Epidermal melanocyte (primary cell): ENCODE measurements at regions not wholly inside any gene's neighbourhood (a gene's known extent, or its start where the extent isn't known, plus 50 kb on each side); places are given as distances from the start of the nearest gene placed in this dataset.

Source experiments
- DNase-seq: peaks from one replicate; pipeline ENCODE4 v3.0.0; 2011; ENCODE audit warnings: low spot score; ENCODE audit not compliant: insufficient read length

DNA sequence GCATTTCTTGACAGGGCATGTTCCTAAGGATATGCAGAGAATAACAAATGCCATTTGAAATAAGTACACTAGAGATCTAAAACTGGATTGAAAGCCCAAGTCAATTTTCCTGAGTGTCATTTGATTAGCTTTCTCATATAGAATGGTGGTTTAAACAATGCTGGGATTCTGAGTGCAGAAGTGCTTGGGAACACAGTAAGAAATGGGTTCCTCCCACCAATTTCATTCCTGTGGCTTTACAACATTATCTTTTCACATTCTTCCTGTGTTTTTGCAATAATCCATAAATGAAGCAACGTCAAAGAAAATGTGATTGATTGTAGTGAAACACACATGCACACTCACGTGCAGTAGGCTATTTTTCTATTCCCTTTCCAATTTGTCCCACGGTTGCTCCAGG lies 1858.4 kb upstream of the PIK3C3 start:
- DNase-seq: no peak

DNA sequence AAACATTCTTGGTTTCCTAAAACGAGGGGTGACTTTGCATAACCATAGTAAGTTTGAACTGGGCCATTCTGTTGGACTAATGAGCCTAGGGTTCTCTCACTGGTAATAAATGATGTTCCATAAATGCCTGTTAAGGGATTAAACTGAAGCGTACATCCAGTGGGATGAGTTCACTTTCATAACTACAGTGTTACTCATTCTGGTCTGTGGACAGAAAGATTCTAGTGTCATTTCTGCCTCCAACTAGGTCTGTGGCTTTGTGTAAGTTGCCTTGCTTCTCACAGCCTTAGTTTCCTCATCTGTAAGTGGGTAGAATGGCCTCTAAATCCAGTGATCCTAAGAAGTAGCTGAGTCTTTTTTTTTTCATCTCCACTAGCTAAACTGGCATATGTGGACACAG lies 1860.6 kb upstream of the PIK3C3 start:
- DNase-seq: no peak

DNA sequence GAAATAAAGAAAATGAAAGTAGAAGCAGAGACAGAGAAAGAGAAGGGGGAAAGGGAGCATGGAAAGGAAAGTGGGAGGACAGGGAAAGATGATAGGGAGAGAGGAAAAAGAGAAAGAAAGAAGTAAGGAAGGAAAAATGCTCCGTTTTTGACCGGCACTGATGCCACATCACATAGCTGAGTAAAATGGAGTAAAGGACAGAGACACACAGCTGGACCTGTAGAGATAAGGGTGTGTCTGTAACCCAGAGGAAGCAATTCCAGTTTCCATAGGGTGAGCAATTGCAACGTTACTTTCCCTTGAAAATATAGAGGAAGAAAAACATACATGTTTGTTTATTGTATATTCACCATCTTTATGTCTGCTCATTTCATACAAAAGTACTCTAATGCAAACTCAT lies 1866.9 kb upstream of the PIK3C3 start:
- no peak for DNase-seq

DNA sequence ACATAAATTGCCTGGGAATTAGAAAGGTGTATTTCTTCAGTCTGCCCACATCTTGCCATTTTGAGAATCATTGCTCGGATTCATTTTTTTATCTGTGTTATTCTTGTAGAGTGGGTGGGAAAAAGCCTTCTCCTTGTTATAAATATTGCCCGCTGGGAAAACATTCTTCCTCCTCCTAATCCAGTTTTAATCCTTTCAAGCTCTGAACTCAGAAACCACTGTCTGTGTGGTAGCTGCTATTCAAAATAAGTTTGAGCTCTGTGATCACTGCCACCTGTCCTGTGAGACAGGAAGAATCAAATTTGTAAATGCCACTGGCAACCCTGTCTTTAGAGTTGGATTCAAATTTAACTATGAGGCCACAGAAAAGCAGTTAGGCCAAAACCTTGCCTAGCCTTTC lies 1875.2 kb upstream of the PIK3C3 start:
- no peak for DNase-seq

DNA sequence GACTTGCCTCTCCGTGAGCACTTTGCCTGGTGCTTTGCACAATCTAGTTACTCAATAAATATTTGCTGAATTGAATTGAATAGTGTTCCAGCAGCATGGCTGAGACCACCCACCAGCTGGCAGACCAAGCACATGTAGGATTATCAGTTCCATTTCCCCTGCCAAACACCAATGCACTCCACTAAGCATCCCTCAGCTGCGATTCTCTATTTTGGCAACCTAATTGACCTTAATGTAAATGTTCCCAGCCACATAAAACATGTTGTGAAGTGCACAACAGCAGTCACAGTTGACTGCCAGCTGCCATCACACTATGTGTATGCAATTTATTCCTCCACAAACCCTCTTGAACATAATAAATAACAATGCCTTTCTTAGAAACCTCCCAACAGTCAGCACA lies 1879.4 kb upstream of the PIK3C3 start:
- DNase-seq: no peak

DNA sequence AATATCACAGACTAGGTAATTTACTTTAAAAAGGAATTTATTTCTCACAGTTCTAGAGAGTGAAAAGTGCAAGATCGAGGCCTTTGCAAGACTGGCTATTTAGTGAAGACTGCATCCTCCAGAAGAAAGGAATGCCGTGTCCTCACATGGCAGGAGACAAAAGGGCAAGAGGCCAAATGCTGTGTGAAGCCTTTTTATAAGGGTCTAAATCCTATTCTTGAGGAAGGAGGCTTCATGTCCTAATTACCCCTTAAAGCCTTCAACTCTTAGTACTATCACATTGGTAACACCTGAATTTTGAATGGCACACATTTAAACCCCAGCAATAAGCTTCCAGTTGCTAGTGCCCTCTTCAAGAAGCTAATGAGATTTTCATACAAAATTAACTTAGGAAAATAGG lies 1882.3 kb upstream of the PIK3C3 start:
- no peak for DNase-seq

DNA sequence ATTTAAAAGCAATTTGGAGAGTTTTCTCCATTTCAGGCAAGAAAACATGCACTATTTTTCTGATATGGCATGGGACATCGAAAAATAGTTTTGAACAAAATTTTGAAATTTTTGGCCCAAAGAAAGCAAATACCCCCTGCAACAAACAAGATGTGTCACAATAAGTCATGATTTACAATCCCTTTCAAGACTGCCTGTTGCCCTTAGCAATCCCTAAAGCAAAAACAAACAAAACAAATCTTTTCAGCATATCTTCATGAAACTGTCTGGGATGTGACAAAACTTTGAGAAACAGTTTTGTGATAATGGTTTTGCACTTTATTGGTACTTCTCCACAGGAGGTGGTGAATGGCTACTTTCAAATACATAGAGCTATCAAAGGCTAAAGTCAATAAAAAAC lies 1888.7 kb upstream of the PIK3C3 start:
- DNase-seq: no peak

DNA sequence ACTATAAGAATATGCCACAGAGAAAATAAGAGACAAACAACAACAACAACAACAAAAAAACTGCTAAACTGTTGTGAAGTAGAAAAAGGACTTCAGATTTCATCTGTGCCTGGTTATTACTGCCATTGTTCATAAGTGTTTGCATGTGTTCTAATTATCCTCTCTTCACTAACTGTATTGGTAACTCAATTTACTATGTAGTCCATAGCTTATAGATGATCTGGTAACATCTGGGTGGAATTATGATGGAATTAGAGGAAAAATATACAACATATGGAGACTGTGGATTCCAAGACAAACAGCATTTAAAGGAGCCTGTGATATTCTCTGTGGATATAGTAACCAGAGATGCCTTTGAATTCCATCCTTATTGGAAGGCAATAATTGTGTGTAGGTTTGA lies 1891.5 kb upstream of the PIK3C3 start:
- no peak for DNase-seq

DNA sequence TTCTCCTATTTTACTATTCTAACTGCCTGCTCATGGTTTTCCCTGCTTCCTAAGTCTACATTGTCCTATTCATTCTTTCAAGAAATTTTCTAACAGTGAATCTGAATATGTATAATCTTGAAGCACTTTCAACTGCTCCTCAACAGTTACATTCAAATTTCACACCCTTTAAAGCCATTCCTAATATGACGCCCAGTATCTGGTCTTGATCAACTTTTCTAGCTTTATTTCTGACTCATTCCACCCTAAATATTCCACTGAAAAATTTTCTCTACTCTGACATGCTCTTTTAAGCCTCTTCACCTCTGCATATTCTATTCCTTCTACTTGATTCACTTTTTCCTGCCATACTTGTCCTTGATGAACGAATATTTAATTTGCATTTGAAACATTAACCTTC lies 1893.9 kb upstream of the PIK3C3 start:
- no peak for DNase-seq

DNA sequence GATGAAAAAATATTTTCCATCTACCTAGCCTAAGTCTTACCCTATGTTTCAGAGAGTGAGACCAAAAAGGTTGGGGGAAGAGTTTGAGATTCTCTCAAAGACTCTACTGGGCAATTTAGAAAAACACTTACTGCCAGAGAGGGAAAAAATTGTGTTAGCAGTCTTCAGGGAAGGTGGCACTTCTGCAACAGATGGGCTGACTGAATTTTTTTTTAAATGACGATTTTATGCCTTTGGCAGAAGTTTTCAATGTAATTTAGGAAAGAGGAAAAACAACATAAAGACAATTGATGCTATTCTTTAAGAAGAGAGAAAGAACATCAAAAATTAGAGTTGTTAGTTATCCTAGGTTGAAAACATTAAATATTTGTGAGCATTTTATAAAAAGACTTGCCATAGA lies 1894.5 kb upstream of the PIK3C3 start:
- DNase-seq: no peak

DNA sequence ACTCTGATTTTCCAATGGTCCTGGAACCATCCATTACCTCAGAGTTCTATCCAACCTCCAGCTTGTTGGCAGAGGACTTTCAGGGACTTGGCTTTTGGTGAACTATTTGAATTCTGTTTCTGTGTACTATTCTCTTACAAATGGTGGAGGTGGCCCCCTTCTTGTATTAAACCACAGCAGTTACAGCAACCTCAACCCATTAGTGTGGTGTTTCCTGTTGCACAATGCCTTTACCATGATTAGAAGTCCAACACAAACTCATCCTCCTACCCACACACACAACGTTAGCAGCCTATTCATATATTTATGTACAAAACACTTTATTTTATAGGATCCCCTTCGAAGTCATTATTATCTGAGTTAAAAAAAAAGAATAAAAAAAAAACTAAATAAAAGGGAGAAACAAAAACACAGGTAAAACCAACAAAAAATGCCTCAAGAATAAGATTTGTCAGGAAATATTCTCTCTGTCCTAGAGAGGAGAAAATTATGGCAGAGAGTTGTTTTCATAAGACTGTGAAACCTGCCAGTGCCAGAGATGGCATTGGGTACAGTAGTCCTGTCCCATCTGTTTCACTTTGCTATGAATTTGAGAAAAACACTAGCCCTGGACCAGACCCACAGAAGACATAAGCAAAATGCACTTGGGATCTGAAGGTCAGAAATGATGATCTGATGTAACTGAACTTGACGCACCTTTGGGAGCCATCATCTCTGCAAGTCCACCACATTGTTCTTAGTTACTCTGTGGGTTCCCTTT lies 1896.0 kb upstream of the PIK3C3 start:
- DNase-seq: no peak

DNA sequence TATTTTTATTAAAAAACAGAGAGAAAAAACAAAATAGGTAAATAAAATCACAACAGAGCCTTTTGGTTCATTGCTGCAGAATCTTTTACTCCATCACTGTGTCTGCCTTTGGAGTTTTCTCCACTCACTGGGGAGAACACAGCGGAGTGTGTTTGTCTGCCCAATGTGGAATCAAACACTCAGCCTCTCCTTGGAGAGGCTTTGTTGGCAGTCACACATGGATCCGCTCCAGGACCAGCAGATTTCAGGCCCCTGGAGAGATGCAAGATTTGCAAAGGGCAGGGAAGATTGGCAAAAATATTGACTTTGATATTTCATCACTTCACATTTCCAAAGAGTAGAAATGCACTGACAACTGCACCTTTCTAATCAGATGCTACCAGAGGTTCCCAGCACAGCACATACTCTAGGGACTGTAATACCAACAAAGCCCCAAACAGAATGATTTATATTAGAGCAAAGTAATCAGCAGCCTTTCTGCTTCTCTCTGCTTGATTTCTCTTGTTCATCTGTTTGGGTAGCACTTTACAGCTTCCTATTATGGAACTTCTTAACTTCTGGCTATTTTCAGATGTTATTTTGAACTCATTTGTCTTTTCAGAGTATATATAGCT lies 1898.8 kb upstream of the PIK3C3 start:
- DNase-seq: no peak

DNA sequence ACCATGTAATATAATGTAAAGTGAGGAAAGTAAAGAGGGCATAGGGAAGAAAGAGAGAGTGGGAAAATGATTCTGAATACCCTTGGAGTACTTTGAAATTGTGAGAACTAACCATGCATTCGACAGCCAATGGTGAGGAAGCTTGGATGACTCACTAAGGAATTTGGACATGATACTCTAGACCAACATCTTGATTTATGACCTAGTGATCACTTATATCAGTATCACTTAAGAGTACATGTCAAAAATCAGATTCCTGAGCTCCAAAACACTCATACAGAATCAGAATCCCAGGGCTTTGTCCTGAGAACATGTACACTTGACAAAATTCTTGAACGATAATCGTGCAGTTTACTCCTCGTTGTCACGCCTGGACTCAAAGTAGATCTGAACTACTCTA lies 1899.8 kb upstream of the PIK3C3 start:
- DNase-seq: no peak

DNA sequence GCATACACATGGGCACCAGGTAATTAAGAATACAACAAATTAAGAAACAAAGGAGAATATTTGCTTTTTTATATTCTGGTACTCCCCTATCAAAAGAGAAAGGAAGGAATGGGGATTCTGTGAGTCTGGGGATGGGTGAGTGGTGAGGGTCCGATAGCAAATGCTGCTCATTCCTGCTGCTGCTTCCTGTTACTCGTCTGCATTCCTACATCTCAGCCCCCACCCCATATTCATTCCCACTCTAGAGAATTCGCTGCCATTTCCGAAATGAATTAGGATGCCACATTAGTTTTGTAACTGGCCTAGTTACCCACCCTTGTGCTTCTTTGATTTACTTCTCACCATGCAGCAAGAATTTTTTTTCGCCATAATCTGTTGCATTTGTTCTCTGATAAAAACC lies 1905.3 kb upstream of the PIK3C3 start:
- DNase-seq: no peak

DNA sequence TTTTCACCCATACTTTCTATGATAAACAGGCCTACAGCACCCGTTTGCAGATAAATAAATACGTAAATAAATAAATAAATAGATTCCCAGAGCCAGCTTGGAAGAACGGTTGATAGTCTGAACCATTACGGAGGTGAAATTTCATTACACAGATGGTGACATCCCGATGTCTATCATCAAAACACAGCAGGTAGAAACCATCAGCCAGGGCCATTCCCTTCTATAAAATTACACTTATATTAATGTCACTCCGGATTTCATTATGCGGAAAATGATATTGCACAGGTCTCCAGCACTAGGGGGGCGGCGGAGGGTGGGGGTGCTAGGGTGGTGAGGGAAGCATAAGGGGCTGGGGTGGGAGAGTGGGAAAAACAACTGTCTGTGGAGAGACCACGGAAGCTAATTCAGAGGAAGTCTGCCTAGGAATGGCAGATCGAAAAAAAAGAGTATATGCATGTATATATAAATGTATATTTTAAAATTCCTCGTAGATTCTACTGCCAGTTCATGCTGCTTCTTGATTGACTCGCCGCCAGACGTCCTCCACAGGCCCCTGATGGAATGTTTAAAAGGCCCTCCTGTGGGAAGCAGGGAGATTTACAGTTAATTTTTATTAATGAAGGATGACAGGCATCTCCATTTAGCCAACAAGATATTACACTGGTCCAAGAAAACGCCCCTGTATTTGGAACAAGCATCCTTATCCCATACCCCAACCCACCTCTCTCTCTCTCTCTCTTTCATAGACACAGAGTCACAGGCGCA lies 1906.0 kb upstream of the PIK3C3 start:
- DNase-seq: no peak

DNA sequence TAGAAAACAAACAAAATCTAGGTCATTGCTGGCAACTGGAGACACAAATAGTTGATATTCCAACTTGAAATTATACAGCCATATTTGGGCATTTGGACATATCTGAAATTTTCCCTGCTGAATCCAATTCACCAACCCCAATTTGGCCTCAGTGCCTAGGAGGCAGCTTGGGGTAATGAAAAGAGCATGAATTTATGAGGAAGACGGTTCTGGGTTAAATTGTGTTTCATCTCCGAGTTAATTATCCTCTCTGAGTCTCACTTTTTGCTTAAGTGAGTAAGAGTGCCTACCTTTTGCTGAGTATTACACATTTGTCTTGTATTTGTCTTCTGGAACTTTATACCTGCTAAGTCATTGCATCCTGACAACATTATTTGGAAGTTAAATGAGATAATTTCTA lies 1906.8 kb upstream of the PIK3C3 start:
- DNase-seq: no peak

DNA sequence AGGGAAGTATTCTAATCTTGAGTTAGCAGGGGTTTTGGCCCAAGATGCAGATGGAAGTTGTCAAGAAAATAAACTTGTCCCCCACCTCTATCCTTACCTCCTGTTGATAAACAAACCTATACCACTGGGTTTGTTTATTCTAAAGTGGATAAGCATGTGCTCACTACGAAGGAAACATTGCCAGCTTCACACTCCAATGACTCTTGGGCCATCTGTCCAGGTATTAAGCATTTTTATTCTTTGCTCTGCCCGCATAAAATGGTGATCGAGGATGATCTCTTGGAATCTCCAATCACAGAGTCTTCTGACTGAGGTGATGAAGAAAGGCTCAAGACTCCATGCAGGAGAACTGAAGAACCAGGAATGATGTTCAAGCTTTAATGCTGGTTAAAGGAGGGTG lies 1908.4 kb upstream of the PIK3C3 start:
- DNase-seq: no peak

DNA sequence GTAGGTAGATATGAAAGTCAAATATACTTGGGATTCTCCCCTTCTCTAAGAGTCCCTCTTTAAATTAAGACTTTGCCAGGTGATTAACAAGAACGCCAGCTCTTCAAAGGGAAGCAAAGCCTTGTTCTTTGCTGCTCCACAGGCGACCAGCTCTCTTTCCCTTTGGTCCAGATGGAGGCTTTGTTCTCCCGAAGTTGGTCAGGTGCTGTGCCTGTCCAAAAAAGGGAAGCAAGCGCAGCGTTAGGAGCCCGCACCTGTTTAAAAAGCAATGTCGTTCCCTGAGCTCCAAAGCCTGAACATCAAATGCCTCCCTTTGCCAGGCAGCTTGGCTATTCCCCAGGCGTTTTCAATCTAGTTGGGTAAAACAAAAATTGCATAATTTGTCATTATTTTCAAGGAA lies 1913.1 kb upstream of the PIK3C3 start:
- no peak for DNase-seq

DNA sequence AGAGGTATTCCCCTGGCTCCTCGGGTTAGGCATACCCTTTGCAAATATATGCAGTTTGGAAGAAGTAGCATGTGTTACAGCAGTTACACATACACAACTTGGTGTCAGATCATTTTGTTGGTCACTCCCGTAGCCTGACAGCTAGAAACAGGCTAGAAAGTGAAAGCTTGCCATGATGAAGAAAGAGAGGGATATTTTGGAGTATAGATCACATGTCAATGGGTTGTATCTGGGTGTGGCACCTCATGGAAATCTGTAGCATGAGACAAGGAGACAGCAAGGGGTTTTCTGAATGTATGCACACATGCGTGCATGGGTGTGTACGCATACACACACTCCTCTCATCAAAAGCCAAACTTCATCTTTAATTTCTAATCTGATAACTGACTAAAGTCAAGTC lies 1914.5 kb upstream of the PIK3C3 start:
- DNase-seq: no peak

DNA sequence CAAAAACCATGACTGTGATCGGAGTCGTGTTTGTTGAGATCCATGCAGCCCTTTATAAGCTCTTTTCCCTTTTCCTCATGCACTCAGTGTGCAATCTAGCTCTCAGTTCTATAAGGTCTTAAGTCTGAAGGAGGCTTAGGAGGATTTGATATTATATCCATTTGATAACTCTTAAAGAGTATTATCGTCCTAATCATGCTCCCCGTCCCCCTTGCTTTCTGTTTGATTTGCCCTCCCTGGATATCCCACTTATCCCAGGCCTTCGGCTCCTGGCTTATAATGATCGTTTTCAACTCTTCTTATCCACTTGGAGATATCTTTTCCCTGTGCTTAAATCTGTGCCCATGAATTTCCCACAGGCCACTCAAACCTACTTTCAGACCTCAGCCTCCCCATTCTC lies 1917.7 kb upstream of the PIK3C3 start:
- no peak for DNase-seq

DNA sequence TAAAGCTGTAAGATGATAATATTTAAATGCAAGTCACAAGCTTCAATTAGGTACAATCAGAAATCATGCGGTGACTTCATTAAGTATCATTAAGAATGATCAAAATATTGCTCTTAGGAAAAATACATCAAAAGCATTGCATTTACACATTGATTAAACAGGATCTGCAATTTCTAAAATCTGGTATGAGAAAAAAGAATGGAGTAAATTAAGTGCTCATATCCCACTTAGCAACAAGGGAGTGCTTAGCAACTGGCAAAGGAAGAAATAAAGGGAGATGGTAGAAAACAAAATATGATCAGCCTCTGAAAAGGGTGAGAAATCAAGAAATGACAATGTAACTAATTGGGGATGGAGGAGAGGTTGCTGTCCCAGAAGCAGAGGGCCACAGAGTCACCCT lies 1918.2 kb upstream of the PIK3C3 start:
- no peak for DNase-seq

DNA sequence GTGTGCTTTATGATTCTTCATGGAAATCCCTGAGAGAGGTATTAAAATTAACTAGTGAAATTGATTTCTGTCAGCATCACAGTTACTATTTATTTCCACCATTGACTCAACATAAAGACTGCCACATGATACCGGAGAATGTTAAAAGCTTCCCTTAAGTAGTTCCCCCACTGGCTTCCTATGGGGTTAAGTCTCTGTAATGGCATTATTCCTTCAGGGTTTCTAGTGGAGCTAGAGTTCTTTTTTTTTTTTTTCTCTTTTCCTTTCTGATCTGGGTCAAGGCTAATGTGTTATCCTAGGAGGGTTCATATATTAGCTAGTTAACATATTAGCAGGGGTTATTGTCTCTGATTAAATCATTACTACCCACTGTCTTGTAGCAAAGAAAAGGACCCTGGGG lies 1919.1 kb upstream of the PIK3C3 start:
- DNase-seq: no peak

DNA sequence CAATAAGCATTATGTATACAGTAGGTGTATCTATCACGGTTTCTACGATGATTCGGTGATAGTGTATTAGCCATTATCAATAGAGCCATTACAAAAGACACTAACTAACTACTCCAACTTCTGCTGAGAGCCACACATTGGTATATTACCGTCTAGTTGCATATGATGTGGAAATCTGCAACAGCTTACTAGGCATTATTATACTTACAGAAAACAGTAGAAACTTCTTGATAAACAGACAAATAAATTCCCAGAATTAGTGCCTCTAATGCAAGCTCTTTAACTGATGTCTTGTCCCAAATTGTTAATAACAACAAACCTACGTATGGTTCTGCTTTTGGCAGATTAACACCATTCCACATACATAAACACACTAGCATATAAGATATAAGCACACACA lies 1923.0 kb upstream of the PIK3C3 start:
- DNase-seq: no peak
